ENCODE measurements at regions not wholly inside any gene's neighbourhood (a gene's known extent, or its start where the extent isn't known, plus 50 kb on each side); places are given as distances from the start of the nearest gene placed in this dataset.

- no peak for TF ChIP-seq CTCF (conservative IDR thresholded peaks at IDR 0.05; ENCODE audit: low read depth in 2 of 2)
- no peak for TF ChIP-seq EZH2phosphoT487 (IDR thresholded peaks at IDR 0.05; ENCODE audit: unreplicated experiment)
- no peak for TF ChIP-seq ZNF114 (CRISPR knock-in tag; IDR thresholded peaks at IDR 0.05)
- TF ChIP-seq, protein P1, sequence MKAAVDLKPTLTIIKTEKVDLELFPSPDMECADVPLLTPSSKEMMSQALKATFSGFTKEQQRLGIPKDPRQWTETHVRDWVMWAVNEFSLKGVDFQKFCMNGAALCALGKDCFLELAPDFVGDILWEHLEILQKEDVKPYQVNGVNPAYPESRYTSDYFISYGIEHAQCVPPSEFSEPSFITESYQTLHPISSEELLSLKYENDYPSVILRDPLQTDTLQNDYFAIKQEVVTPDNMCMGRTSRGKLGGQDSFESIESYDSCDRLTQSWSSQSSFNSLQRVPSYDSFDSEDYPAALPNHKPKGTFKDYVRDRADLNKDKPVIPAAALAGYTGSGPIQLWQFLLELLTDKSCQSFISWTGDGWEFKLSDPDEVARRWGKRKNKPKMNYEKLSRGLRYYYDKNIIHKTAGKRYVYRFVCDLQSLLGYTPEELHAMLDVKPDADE (IDR thresholded peaks at IDR 0.05): no peak
- TF ChIP-seq, protein P2, sequence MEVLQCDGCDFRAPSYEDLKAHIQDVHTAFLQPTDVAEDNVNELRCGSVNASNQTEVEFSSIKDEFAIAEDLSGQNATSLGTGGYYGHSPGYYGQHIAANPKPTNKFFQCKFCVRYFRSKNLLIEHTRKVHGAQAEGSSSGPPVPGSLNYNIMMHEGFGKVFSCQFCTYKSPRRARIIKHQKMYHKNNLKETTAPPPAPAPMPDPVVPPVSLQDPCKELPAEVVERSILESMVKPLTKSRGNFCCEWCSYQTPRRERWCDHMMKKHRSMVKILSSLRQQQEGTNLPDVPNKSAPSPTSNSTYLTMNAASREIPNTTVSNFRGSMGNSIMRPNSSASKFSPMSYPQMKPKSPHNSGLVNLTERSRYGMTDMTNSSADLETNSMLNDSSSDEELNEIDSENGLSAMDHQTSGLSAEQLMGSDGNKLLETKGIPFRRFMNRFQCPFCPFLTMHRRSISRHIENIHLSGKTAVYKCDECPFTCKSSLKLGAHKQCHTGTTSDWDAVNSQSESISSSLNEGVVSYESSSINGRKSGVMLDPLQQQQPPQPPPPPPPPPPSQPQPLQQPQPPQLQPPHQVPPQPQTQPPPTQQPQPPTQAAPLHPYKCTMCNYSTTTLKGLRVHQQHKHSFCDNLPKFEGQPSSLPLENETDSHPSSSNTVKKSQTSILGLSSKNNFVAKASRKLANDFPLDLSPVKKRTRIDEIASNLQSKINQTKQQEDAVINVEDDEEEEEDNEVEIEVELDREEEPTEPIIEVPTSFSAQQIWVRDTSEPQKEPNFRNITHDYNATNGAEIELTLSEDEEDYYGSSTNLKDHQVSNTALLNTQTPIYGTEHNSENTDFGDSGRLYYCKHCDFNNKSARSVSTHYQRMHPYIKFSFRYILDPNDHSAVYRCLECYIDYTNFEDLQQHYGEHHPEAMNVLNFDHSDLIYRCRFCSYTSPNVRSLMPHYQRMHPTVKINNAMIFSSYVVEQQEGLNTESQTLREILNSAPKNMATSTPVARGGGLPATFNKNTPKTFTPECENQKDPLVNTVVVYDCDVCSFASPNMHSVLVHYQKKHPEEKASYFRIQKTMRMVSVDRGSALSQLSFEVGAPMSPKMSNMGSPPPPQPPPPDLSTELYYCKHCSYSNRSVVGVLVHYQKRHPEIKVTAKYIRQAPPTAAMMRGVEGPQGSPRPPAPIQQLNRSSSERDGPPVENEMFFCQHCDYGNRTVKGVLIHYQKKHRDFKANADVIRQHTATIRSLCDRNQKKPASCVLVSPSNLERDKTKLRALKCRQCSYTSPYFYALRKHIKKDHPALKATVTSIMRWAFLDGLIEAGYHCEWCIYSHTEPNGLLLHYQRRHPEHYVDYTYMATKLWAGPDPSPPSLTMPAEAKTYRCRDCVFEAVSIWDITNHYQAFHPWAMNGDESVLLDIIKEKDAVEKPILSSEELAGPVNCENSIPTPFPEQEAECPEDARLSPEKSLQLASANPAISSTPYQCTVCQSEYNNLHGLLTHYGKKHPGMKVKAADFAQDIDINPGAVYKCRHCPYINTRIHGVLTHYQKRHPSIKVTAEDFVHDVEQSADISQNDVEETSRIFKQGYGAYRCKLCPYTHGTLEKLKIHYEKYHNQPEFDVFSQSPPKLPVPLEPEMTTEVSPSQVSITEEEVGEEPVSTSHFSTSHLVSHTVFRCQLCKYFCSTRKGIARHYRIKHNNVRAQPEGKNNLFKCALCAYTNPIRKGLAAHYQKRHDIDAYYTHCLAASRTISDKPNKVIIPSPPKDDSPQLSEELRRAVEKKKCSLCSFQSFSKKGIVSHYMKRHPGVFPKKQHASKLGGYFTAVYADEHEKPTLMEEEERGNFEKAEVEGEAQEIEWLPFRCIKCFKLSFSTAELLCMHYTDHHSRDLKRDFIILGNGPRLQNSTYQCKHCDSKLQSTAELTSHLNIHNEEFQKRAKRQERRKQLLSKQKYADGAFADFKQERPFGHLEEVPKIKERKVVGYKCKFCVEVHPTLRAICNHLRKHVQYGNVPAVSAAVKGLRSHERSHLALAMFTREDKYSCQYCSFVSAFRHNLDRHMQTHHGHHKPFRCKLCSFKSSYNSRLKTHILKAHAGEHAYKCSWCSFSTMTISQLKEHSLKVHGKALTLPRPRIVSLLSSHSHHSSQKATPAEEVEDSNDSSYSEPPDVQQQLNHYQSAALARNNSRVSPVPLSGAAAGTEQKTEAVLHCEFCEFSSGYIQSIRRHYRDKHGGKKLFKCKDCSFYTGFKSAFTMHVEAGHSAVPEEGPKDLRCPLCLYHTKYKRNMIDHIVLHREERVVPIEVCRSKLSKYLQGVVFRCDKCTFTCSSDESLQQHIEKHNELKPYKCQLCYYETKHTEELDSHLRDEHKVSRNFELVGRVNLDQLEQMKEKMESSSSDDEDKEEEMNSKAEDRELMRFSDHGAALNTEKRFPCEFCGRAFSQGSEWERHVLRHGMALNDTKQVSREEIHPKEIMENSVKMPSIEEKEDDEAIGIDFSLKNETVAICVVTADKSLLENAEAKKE (CRISPR knock-in tag; IDR thresholded peaks at IDR 0.05): no peak
- no peak for TF ChIP-seq EZH2 (IDR thresholded peaks at IDR 0.05; ENCODE audit: low read depth, unreplicated experiment)
Observed at GRCh38 chr4:137623013-137623412, 90.7 kb upstream of the PCDH18 start.
